Lung (tissue), 1 donor: ENCODE measurements at regions not wholly inside any gene's neighbourhood (a gene's known extent, or its start where the extent isn't known, plus 50 kb on each side); places are given as distances from the start of the nearest gene placed in this dataset. TPM values are rescaled to one million over a fixed set of nuclear protein-coding genes. Genes with fewer than 3 reads are reported as not detected.

Experiments used
- small RNA-seq: library from RNA; depleted of rRNA; stranded (forward); fragments of <200 nt; gene quantifications from one replicate; pipeline ENCODE3, GENCODE V24; 2014; ENCODE audit warnings: low replicate concordance

Small RNA genes lying in the stretch of these regions (small RNA-seq; reads per million reads assigned to genes)
- not detected for gene AC141846.1
